ENCODE measurements at regions not wholly inside any gene's neighbourhood (a gene's known extent, or its start where the extent isn't known, plus 50 kb on each side); places are given as distances from the start of the nearest gene placed in this dataset.

DNA sequence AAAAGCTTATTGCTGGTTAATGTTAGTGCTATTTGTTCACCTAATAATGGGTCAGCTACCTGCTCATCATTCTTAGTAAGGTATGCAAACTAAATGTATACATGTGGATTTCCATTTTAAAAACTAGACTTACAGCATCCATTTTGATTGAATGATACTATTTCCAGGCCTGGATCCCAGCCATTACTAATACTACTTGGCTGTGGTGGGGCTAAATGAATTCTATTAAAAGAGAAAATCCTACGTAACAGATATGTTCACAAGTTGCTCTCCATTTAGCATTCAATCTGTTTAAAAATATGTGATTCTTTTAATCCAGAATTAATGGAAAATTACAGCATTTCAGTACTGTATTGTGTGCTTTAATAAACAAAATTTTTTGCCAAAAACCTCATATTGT lies 169.4 kb upstream of the MIR17HG start:
- Histone ChIP-seq H3K4me3 (no peak overlapping the region), H3K9me3 (peaks cover 0 to 7% of the 10 kb centered on the region in 2 donors), H3K27ac (no peak overlapping the region), H3K4me1 (ENCODE audit: insufficient read depth) (no peaks in the 10 kb centered on the region), H3K36me3 (no peaks in the 10 kb centered on the region), H3K27me3 (no peaks in the 10 kb centered on the region)
- intact Hi-C loops (cut with DNase I), result no loop called here
- TF ChIP-seq POLR2A (IDR thresholded peaks at IDR 0.05), result no peak
- TF ChIP-seq, protein P1, sequence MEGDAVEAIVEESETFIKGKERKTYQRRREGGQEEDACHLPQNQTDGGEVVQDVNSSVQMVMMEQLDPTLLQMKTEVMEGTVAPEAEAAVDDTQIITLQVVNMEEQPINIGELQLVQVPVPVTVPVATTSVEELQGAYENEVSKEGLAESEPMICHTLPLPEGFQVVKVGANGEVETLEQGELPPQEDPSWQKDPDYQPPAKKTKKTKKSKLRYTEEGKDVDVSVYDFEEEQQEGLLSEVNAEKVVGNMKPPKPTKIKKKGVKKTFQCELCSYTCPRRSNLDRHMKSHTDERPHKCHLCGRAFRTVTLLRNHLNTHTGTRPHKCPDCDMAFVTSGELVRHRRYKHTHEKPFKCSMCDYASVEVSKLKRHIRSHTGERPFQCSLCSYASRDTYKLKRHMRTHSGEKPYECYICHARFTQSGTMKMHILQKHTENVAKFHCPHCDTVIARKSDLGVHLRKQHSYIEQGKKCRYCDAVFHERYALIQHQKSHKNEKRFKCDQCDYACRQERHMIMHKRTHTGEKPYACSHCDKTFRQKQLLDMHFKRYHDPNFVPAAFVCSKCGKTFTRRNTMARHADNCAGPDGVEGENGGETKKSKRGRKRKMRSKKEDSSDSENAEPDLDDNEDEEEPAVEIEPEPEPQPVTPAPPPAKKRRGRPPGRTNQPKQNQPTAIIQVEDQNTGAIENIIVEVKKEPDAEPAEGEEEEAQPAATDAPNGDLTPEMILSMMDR (IDR thresholded peaks at IDR 0.05), result no peak
- TF ChIP-seq EP300 (IDR thresholded peaks at IDR 0.05), result no peak
- 60 to 72% (median 62%) methylated on average over 1 of the region's 1 CpG for WGBS, 3 donors
- no peak for DNase-seq

DNA sequence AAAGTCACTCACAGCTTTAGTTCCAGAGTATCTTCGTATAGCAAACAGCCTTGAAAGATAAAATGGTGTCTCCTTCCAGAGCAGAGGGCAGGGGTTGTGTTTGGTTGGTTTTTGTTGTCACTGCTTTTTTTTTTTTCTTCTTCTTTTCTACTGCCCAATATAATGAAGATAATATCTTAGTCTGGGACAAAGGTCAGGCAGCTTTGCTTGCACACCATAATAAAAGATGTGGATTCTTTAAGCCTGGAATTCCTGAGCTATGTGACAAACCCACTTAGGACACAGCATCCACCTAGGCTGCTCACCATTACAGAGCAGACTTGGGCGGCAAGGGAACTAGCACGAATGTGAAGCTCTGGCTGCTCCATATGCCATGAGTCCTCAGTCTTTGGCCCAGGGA lies 165.6 kb upstream of the MIR17HG start:
- H3K9me3 ChIP-seq, result no peaks in the 10 kb centered on the region
- DNase-seq, result no peak
- no peak overlapping the region for H3K4me3 ChIP-seq
- intact Hi-C loops (cut with DNase I), result no loop called here
- no peak overlapping the region for H3K27ac ChIP-seq
- H3K27me3 ChIP-seq, result no peaks in the 10 kb centered on the region
- H3K4me1 ChIP-seq (ENCODE audit: insufficient read depth), result no peaks in the 10 kb centered on the region
- TF ChIP-seq, protein P1 (IDR thresholded peaks at IDR 0.05), result no peak
- TF ChIP-seq EP300 (IDR thresholded peaks at IDR 0.05) (no peak), POLR2A (IDR thresholded peaks at IDR 0.05) (no peak)
- no peaks in the 10 kb centered on the region for H3K36me3 ChIP-seq
- WGBS, 3 donors, result 70 to 84% (median 81%) methylated on average over 3 of the region's 3 CpGs

DNA sequence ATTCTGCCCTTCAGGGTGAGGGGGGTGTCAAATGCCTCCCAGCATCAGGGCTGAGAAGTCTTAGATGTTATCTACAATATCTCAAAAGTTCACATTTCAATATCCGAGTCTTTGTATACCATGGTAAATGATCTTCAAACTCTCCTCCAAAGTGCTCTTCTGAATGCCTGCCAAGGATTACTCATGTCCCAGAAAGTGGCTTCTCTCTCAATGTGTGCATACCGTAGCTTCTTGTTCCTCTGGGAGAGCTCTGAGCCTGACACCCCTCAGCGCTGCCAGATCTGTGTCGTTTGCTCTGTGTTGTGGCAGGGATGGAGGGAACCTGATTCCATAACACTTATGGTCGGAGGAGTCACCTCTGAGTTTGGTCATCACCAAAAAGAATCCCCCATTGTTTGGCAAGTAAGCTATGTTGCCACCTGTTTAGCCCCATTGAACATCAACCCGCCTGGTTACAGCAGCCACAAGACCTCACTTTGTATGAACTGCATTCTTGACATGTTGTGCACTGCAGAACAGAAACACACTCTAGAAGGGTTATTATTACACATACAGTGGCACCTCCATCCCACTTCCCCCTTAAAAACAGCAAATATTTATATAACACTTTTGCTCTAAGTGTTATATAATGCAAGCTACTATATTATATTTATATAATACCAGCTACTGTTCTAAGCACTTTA lies 163.1 kb upstream of the MIR17HG start:
- 44 to 47% (median 44%) methylated on average over 6 of the region's 6 CpGs for WGBS, 3 donors
- Histone ChIP-seq H3K36me3 (no peaks in the 10 kb centered on the region), H3K9me3 (no peaks in the 10 kb centered on the region), H3K4me3 (no peak overlapping the region), H3K27me3 (no peaks in the 10 kb centered on the region), H3K4me1 (ENCODE audit: insufficient read depth) (no peaks in the 10 kb centered on the region), H3K27ac (no peak overlapping the region)
- intact Hi-C loops (cut with DNase I), result no loop called here
- no peak for DNase-seq
- TF ChIP-seq POLR2A (IDR thresholded peaks at IDR 0.05), result no peak

DNA sequence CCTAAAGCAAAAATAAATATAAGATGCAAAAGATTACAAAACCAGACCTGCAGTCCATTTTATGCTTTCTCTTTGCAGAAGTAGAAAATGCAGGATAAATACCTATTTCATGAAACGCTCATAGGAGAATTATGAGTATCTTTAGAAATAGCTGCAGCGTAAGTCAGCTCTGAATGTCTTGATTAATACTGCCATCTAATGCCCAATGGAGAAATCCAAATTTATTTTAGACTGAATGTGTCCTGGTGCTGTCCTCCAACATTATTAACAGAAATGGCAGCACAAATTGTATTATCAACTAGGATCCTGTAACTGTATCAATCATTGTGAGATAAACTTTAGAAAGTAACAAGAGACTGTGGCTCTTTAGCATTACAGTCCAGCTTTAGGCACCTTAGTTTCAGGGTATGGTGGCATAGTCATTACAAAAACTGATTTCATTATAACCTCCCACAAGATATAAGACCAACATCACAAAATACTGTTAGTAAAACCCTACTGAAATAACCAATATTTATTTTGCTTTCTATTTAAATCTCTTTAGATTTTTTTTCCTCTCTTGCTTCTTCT lies 162.1 kb upstream of the MIR17HG start:
- H3K9me3 ChIP-seq, result no peaks in the 10 kb centered on the region
- no peak overlapping the region for H3K27ac ChIP-seq
- H3K27me3 ChIP-seq, result no peaks in the 10 kb centered on the region
- no peak for DNase-seq
- TF ChIP-seq POLR2A (IDR thresholded peaks at IDR 0.05) (no peak), EP300 (IDR thresholded peaks at IDR 0.05) (no peak)
- TF ChIP-seq, protein P1 (IDR thresholded peaks at IDR 0.05), result no peak
- H3K4me3 ChIP-seq, result no peak overlapping the region
- WGBS, 3 donors, result 2 to 5% (median 3%) methylated on average over 2 of the region's 2 CpGs
- intact Hi-C loops (cut with DNase I), result no loop called here
- no peaks in the 10 kb centered on the region for H3K4me1 ChIP-seq (ENCODE audit: insufficient read depth)
- H3K36me3 ChIP-seq, result no peaks in the 10 kb centered on the region

DNA sequence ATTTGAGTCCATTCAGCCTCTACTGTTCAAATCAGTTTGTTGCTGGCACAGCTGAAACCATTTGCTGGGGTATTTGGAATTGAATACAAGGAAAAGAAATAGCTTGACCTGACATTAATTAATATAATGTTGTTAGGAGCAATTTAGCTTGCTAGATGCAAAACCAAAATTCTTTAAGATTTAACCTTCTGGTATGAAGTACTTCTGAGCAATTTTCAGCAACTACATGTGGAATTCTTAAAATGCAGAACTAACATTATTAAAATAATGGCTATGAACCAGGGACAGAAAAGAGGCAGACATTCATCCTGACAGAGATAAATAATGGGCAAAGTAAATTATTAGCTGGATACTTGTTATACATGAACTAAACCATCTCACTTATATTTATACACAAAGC lies 160.0 kb upstream of the MIR17HG start:
- Histone ChIP-seq H3K27ac (no peak overlapping the region), H3K4me1 (ENCODE audit: insufficient read depth) (no peaks in the 10 kb centered on the region), H3K27me3 (no peaks in the 10 kb centered on the region), H3K36me3 (no peaks in the 10 kb centered on the region), H3K4me3 (no peak overlapping the region), H3K9me3 (no peaks in the 10 kb centered on the region)
- intact Hi-C loops (cut with DNase I), result no loop called here
- no peak for DNase-seq
- TF ChIP-seq, protein P1 (IDR thresholded peaks at IDR 0.05), result no peak
- TF ChIP-seq EP300 (IDR thresholded peaks at IDR 0.05) (no peak), POLR2A (IDR thresholded peaks at IDR 0.05) (no peak)

All from ovary (tissue), 7 donors.